B cell (primary cell): ENCODE measurements at regions not wholly inside any gene's neighbourhood (a gene's known extent, or its start where the extent isn't known, plus 50 kb on each side); places are given as distances from the start of the nearest gene placed in this dataset.

Experiments used
- CTCF ChIP-seq: fragments of 200-600 bp; IDR thresholded peaks from one replicate; pipeline ENCODE4 v1.8.0; 2022; ENCODE audit warnings: antibody characterized with exemption, mild to moderate bottlenecking
- EZH2 ChIP-seq: IDR thresholded peaks from 2 replicates; pipeline ENCODE4 v1.6.1; 2012; ENCODE audit warnings: borderline replicate concordance, low read depth, mild to moderate bottlenecking, moderate library complexity, low read length; ENCODE audit not compliant: insufficient read depth, poor library complexity, severe bottlenecking

GRCh38 chr3:124306665-124307064 is 314.7 kb upstream of the ROPN1 start:
- no peak for TF ChIP-seq EZH2
- no peak for TF ChIP-seq CTCF
